GM06990 (cell line): ENCODE measurements at regions not wholly inside any gene's neighbourhood (a gene's known extent, or its start where the extent isn't known, plus 50 kb on each side); places are given as distances from the start of the nearest gene placed in this dataset.

Experiments
- DNase-seq: peaks from one replicate; pipeline ENCODE4 v3.0.0-alpha.2; 2011; ENCODE audit not compliant: insufficient read length; ENCODE audit errors: extremely low read depth
- H3K27me3 ChIP-seq: replicated peaks from 2 replicates; pipeline ENCODE4 v1.6.0; 2011; ENCODE audit warnings: low read length; ENCODE audit not compliant: control insufficient read depth, insufficient read depth
- H3K36me3 ChIP-seq: 2 replicates; pipeline ENCODE4 v1.5.1; 2011; ENCODE audit warnings: low read length; ENCODE audit not compliant: control insufficient read depth, insufficient read depth
- H3K4me3 ChIP-seq: replicated peaks from 2 replicates; pipeline ENCODE4 v1.5.1; 2011; ENCODE audit warnings: low read depth, mild to moderate bottlenecking, control low read depth, low read length
- CTCF ChIP-seq: IDR thresholded peaks from 2 replicates; pipeline ENCODE4 v1.5.1; 2011; ENCODE audit warnings: low read length, control low read depth, mild to moderate bottlenecking, inconsistent platforms; ENCODE audit not compliant: insufficient read depth, poor library complexity, severe bottlenecking

- Histone ChIP-seq H3K36me3 (no peaks in the 10 kb centered on the region), H3K4me3 (no peak overlapping the region), H3K27me3 (no peaks in the 10 kb centered on the region)
- DNase-seq, result no peak
- no peak for TF ChIP-seq CTCF
Observed at GRCh38 chr16:17696616-17697015, 225.9 kb upstream of the XYLT1 start.

GRCh38 chr16:17692484-17692883, 221.7 kb upstream of the XYLT1 start:
- DNase-seq, result no peak
- Histone ChIP-seq H3K4me3 (no peak overlapping the region), H3K36me3 (no peaks in the 10 kb centered on the region), H3K27me3 (no peaks in the 10 kb centered on the region)
- TF ChIP-seq CTCF, result no peak

- H3K27me3 ChIP-seq, result no peaks in the 10 kb centered on the region
- no peak for DNase-seq
- no peaks in the 10 kb centered on the region for H3K36me3 ChIP-seq
- no peak for TF ChIP-seq CTCF
- H3K4me3 ChIP-seq, result no peak overlapping the region
Observed at GRCh38 chr16:17691899-17692176, 221.1 kb upstream of the XYLT1 start.

GRCh38 chr16:17691106-17691898, 220.5 kb upstream of the XYLT1 start:
- Histone ChIP-seq H3K27me3 (no peaks in the 10 kb centered on the region), H3K4me3 (no peak overlapping the region), H3K36me3 (no peaks in the 10 kb centered on the region)
- no peak for TF ChIP-seq CTCF
- DNase-seq, result no peak

- Histone ChIP-seq H3K36me3 (no peaks in the 10 kb centered on the region), H3K27me3 (no peaks in the 10 kb centered on the region), H3K4me3 (no peak overlapping the region)
- no peak for DNase-seq
- TF ChIP-seq CTCF, result no peak
Observed at GRCh38 chr16:17685447-17685846, 214.7 kb upstream of the XYLT1 start.

GRCh38 chr16:17683281-17683680, 212.5 kb upstream of the XYLT1 start:
- no peak for TF ChIP-seq CTCF
- H3K4me3 ChIP-seq, result no peak overlapping the region
- H3K36me3 ChIP-seq, result no peaks in the 10 kb centered on the region
- no peaks in the 10 kb centered on the region for H3K27me3 ChIP-seq
- no peak for DNase-seq
